ENCODE measurements at regions not wholly inside any gene's neighbourhood (a gene's known extent, or its start where the extent isn't known, plus 50 kb on each side); places are given as distances from the start of the nearest gene placed in this dataset.

DNA sequence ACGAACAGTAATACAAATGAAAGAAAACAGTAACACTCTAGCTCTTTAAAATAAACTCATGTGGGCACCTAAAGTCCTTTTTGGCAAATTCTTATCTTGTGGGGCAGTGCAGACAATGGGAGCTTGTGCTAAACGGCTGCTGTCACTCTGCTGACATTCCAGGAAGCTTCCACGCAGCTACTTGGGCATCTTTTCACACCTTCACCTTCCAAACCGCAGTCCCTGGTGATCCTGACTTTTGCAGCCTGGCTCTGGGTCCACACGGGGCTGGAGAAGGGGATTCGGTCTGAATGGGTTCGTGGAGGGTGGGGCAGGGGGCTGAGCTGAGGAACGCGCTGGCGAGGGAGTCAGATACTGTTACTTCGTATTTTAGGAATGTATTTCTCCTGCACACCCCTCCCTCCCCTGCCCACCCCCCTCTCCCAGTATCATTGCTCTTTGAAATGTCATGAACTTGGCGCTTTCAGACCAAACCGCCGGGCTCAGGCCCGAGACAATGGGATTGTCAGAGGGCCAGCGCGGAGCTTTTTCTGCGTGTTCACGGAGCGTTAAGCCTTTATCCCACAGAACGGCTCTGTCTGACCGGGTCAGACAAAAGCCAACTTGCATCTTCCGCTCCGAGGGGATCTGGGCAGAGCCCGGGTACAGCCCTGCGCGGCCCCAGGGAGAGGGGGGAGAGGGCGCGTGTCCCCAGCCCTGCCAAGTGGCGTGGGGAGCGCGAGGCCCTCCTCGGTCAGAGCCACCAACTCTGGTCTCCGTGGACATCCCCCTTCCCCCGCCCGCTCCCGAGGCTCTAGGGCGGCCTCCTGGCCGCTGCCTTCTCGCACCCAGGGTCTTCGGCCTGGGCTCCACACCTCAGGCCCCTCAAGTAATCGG is 76.7 kb upstream of the EN2 start:
- BruUV-seq (replicated peaks) = no TSS peak
- ATAC-seq (no peak), FAIRE-seq (no peak)

DNA sequence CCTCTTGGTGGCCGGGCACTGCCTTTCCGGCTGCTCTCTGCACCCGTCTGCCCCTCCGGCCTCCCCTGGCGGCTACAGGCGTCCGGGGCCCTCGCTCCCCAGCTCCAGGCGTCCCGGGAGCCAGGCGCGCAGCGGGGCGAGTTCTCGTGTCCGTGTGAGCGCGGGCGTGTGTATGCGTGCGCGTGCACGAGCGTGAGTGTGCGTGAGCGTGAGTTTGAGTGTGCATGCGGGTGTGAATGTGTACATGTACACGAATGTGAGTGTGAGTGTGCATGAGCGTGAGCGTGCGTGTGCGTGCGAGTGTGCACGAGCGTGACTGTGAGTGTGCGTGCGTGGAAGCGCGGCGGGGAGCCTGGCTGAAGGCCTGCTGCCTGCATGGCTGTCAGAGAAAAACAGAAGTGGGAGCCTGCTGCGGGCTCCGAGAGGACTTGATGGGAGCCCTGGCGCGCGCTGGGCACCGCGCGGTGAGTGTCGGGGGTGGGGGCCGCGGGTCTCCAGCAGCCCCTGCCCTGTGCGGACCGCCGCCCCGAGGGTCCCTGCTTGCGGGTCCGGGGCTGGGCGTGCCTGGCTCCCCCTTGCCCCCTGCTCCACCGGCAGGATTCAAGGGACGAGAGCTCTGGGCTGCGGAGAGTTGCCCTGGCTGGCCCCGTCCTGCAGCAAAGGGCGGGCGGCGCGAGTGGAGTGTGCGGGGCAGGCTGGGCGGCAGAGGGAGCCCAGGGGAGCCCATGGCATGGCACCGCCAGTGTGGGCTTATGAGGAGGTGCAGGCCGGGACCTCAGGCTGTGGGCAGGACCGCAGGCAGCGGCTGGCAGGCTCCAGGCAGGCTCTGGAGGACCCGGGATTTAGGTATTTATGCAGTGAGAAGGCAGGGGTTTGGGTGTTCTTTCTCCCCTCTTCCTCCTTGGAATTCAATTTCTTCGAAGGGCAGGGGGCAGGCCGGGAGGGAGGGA is 75.8 kb upstream of the EN2 start:
- Histone ChIP-seq H3K4me1 (ENCODE audit: insufficient read depth, low read length) (peaks cover 26% of the 10 kb centered on the region), H3K27ac (ENCODE audit: extremely low read length, insufficient read depth, low read length) (no peak overlapping the region), H3K9ac (ENCODE audit: insufficient read depth, low read depth, low read length) (no peak overlapping the region), H3K4me3 (replicated peaks in 1 of 3; ENCODE audit: insufficient read depth in 1 of 3, low read depth in 2 of 3, low read length in 3 of 3) (peak overlapping the region in 1 of 3 experiments; percentile 16; a peak in 1 of 6 replicates), H3K79me2 (ENCODE audit: insufficient read depth, low read length) (no peaks in the 10 kb centered on the region), H3K27me3 (ENCODE audit: control insufficient read depth in 1 of 2, insufficient read depth in 2 of 2, low read length in 2 of 2) (peaks cover 13 to 89% of the 10 kb centered on the region in 2 experiments; a peak in 4 of 5 replicates), H3K36me3 (replicated peaks in 1 of 2; ENCODE audit: control insufficient read depth in 1 of 2, insufficient read depth in 2 of 2, low read length in 2 of 2) (no peaks in the 10 kb centered on the region), H3K4me2 (ENCODE audit: low read depth, low read length) (peak overlapping the region; percentile 7; the same call in 1 of the 2 replicates), H3K9me3 (ENCODE audit: low read length) (no peaks in the 10 kb centered on the region), H2AFZ (ENCODE audit: low read length) (no peak overlapping the region), H4K20me1 (ENCODE audit: insufficient read depth, low read length) (0 out of 2 replicates have a peak, but pooled peaks cover 4% of the 10 kb centered on the region)
- no TSS peak for BruUV-seq (replicated peaks)
- ATAC-seq (peak; percentile 22), FAIRE-seq (no peak), DNase-seq (ENCODE audit: low spot score) (no peak)
- ChIA-PET POLR2A (no interaction called here), CTCF (ENCODE audit: low intra/inter-chr PET ratio, low total read pairs) (no interaction called here)
- no peak for TF ChIP-seq TAF1 (CRISPR knock-in tag; IDR thresholded peaks at IDR 0.05)
- TF ChIP-seq, protein P1, sequence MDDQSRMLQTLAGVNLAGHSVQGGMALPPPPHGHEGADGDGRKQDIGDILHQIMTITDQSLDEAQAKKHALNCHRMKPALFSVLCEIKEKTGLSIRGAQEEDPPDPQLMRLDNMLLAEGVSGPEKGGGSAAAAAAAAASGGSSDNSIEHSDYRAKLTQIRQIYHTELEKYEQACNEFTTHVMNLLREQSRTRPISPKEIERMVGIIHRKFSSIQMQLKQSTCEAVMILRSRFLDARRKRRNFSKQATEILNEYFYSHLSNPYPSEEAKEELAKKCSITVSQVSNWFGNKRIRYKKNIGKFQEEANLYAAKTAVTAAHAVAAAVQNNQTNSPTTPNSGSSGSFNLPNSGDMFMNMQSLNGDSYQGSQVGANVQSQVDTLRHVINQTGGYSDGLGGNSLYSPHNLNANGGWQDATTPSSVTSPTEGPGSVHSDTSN (CRISPR knock-in tag; IDR thresholded peaks at IDR 0.05; ENCODE audit: borderline replicate concordance) = no peak
- no peak for TF ChIP-seq ZNF10 (CRISPR knock-in tag; IDR thresholded peaks at IDR 0.05; ENCODE audit: borderline replicate concordance, low read depth)
- peak; percentile 59; the same call in 1 of the 2 replicates for TF ChIP-seq ZBTB14 (CRISPR knock-in tag; IDR thresholded peaks at IDR 0.05)
- TF ChIP-seq BRF2 (CRISPR knock-in tag; IDR thresholded peaks at IDR 0.05) = no peak
- 36% methylated on average over 62 of the region's 75 CpGs for WGBS (ENCODE audit: low lambda C conversion rate)
- in situ Hi-C loops (cut with HindIII; ENCODE audit: extremely low pct_ligation_motif_present, low pct_unique_long_range_greater_than_20kb) (loop anchor here (25.0 kb wide), 1 partner anchor 380 kb away; no protein-coding TSS in a partner anchor), intact Hi-C loops (cut with micrococcal nuclease; ENCODE audit: unreplicated experiment) (loop anchor here (2.0 to 10.0 kb wide), 2 partner anchors 151 to 383 kb away; no protein-coding TSS in a partner anchor)

More for the DNA sequence above, 76.7 kb upstream of the EN2 start:
- H3K4me1 ChIP-seq (ENCODE audit: insufficient read depth, low read length) = peaks cover 25% of the 10 kb centered on the region
- no peak overlapping the region for H2AFZ ChIP-seq (ENCODE audit: low read length)
- H3K36me3 ChIP-seq (replicated peaks in 1 of 2; ENCODE audit: control insufficient read depth in 1 of 2, insufficient read depth in 2 of 2, low read length in 2 of 2) = no peaks in the 10 kb centered on the region
- intact Hi-C loops (cut with micrococcal nuclease; ENCODE audit: unreplicated experiment) (loop anchor here (1.0 to 10.0 kb wide), 3 partner anchors 152 to 384 kb away; no protein-coding TSS in a partner anchor), in situ Hi-C loops (cut with HindIII; ENCODE audit: extremely low pct_ligation_motif_present, low pct_unique_long_range_greater_than_20kb) (loop anchor here (25.0 kb wide), 1 partner anchor 381 kb away; no protein-coding TSS in a partner anchor)
- no peak overlapping the region for H3K4me3 ChIP-seq (replicated peaks in 1 of 3; ENCODE audit: insufficient read depth in 1 of 3, low read depth in 2 of 3, low read length in 3 of 3)
- 35% methylated on average over 31 of the region's 42 CpGs for WGBS (ENCODE audit: low lambda C conversion rate)
- H3K27me3 ChIP-seq (ENCODE audit: control insufficient read depth in 1 of 2, insufficient read depth in 2 of 2, low read length in 2 of 2) = peaks cover 13 to 91% of the 10 kb centered on the region in 2 experiments; a peak in 4 of 5 replicates
- H3K9me3 ChIP-seq (ENCODE audit: low read length) = no peaks in the 10 kb centered on the region
- DNase-seq (ENCODE audit: low spot score) = no peak
- H3K27ac ChIP-seq (ENCODE audit: extremely low read length, insufficient read depth, low read length) = no peak overlapping the region
- CTCF ChIA-PET (ENCODE audit: low intra/inter-chr PET ratio, low total read pairs) = interaction anchor here (1.5 kb wide), 1 partner anchor 387 kb away, joined by 7 read pairs; no protein-coding TSS in a partner anchor
- H3K79me2 ChIP-seq (ENCODE audit: insufficient read depth, low read length) = no peaks in the 10 kb centered on the region
- TF ChIP-seq KMT2A (CRISPR knock-in tag; IDR thresholded peaks at IDR 0.05) = no peak
- no peak for TF ChIP-seq ZNF766 (CRISPR knock-in tag; IDR thresholded peaks at IDR 0.05; ENCODE audit: borderline replicate concordance)
- no peak overlapping the region for H3K9ac ChIP-seq (ENCODE audit: insufficient read depth, low read depth, low read length)
- H4K20me1 ChIP-seq (ENCODE audit: insufficient read depth, low read length) = 0 out of 2 replicates have a peak, but pooled peaks cover 4% of the 10 kb centered on the region
- POLR2A ChIA-PET = no interaction called here
- peak overlapping the region; percentile 7; the same call in 1 of the 2 replicates for H3K4me2 ChIP-seq (ENCODE audit: low read depth, low read length)
